Stimulated activated CD4-positive, alpha-beta T cell treated with anti-CD3 and anti-CD28 coated beads, Interleukin-4, amount 100 ng/mL, for 4 hours (primary cell): ENCODE measurements at regions not wholly inside any gene's neighbourhood (a gene's known extent, or its start where the extent isn't known, plus 50 kb on each side); places are given as distances from the start of the nearest gene placed in this dataset.

Experiments used
- DNase-seq, 2 experiments: peaks; one replicate each; pipeline ENCODE4 v3.0.0-alpha.2; 2020

DNA sequence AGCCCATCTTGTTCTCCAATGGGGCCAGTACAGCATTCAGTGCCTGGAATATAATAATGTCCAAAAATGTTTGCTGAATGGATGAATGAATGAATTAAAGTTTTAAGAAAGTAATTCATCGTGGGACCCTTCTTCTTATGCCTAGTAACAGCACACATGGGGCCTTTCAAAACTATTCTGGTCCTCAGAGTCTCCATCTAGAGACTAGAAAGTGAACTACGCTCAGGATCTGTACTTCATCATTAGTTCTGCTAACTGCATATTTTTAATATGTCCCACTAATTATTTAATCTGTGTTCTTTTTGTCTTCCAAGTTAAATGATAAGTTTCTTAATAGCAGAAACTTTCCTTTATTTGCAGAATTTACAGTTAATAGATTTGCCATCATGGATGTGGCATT is 172.5 kb downstream of the SMAD2 start:
- DNase-seq: no peak

GRCh38 chr18:47756364-47757016 is 174.0 kb downstream of the SMAD2 start:
- peak; percentile 22 to 44 for DNase-seq

DNA sequence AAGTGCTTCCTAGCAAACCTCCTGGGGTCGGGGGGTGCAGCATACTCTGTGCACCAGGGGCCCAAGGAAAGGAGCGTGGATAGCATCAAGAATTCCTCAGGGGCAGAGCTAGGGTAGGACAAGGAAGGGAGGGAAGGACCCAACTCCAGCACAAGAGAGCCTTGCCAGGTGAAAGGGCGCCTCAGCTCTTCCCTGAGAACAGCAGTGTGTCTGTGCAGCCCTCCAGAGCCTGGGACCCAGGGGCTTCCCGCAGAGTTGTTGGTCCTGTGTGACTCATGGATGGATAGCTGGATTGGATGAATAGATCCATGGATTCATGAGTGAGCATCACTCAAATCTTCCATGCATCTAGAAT is 175.4 kb downstream of the SMAD2 start:
- DNase-seq: no peak

- peak in 1 of 2 experiments; percentile 45 for DNase-seq
Measured at GRCh38 chr18:47754311-47755101, 176.0 kb downstream of the SMAD2 start.

- DNase-seq: no peak
Measured at GRCh38 chr18:47752796-47753645, 177.4 kb downstream of the SMAD2 start.

- DNase-seq: no peak
Measured at GRCh38 chr18:47750889-47751423, 179.5 kb downstream of the SMAD2 start.

- DNase-seq: no peak
Measured at GRCh38 chr18:47749600-47749973, 180.9 kb downstream of the SMAD2 start.

- peak; percentile 65 to 82 for DNase-seq
Measured at GRCh38 chr18:47748847-47749599, 181.4 kb downstream of the SMAD2 start.

DNA sequence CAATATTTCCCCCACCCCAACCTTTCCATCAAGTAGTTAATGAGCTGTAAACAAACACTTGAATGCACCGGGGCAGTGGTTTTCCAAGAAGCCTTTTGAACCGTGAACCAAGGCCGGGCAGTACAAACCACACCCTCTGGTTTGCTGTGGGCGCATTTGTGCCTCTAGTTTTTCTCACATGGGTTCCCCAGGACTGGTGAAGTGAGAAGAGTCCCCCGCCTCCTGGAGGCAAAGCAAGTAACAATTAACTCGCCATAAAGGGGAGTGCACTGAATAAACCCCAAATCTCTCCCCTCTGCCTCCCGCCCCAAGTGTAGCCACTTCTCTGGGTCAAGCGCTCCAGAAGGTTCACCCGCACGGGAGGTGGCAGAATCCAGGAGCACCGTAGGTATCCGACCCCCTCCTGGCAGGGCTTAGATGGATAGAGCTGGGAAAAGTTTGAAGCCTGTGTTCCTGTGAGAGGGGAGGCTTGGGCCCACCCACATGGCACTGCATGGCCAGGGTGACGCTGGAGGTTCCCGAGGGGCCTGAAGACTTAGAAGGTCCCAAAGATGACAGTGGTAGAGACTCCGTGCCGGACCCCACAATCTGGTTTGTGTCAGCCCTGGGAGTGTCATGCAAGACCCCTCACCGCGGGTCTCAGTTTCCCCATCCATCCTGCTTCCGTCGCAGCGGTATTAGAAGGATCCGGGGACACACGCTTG is 182.2 kb downstream of the SMAD2 start:
- no peak for DNase-seq

DNA sequence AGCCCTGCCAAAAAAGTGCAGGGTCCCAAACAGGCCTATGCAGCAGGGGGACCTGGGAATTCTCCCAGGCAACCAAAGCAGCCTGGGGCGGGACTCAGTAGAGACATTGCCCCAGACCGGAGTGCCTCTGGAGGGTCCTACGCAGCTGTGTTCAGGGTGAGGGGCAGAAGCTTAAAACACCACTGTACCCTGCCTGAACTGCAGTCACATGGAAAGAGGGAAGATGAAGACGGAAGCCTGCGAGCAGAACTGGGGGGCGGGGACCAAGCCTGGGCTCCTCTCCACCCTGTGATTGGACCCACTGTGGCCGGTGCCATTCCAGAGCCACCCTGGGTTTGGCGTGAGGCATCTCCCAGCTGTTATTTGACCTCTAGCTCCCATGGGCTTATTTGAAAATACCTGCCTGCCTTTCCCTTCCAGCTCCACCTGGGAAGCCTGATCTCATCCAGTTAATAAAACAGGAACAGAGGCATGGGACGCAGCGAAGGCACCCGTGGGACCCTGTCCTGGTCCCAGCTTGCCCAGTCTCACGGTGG is 183.1 kb downstream of the SMAD2 start:
- DNase-seq: no peak

- DNase-seq: no peak
Measured at GRCh38 chr18:47746615-47747014, 183.8 kb downstream of the SMAD2 start.

- no peak for DNase-seq
Measured at GRCh38 chr18:47745227-47745626, 185.2 kb downstream of the SMAD2 start.

- no peak for DNase-seq
Measured at GRCh38 chr18:47737956-47738355, 192.5 kb downstream of the SMAD2 start.

DNA sequence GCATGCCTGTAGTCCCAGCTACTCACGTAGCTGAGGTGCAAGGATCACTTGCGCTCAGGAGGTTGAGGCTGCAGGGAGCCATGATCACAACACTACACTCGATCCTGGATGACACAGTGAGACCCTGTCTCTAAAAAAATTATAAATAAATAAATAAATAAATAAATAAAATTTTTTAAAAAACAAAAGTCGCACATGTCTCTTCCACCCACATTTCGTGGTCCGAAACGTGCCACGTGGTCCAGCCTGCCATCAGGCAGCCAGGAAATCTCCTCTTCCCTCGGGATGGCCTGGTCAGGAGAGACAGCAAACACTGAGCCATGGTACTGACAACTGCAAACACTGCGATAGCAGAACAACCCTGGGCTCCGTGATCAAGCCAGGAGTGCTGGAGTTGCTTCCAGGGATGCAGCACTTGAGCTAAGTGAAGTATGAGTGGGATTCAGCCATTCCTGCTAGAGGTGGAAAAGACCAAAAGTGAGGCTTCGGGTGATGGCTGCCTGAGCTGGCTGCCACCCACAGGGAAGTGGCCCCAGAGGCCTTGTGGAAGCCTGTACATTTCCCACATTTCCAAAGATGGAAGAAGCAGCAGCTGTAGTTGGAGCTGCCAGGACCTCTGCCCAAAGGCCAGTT is 193.1 kb downstream of the SMAD2 start:
- no peak for DNase-seq

DNA sequence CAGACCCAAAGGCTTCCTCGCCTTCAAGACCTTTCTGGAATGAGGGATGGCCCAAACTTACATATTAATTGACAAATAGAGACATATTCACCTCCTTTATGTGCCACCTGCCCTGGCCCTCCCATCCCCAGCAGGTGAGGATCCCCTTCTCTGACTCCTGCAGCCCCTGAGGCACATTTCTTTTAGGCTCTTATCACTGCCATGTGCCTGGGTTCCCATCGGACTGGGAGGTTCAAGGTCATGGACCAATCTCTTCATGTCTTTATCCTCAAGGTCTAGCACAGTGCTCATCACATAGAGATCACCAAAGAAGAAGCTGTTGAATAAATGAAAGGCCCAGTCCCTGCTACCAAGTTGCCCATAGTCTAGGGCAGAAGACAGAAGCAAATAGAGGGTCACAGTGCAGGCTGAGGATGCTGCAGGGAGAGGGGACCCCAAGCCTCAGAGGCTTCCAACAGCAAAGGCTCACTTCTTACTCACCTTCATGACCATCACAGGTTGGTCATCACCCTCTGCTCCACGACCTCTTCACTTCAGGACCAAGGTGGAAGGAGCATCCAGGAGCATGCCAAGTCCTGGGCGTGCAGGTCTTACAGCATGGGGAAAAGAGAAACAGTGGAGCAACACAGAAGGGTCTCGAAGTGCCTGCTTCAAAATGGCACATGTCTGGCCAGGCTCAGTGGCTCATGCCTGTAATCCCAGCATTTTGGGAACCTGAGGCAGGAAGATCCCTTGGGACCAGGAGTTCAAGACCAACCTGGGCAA is 193.9 kb downstream of the SMAD2 start:
- no peak for DNase-seq

- no peak for DNase-seq
Measured at GRCh38 chr18:47735041-47735702, 195.3 kb downstream of the SMAD2 start.

GRCh38 chr18:47731276-47731675 is 199.2 kb downstream of the SMAD2 start:
- no peak for DNase-seq

DNA sequence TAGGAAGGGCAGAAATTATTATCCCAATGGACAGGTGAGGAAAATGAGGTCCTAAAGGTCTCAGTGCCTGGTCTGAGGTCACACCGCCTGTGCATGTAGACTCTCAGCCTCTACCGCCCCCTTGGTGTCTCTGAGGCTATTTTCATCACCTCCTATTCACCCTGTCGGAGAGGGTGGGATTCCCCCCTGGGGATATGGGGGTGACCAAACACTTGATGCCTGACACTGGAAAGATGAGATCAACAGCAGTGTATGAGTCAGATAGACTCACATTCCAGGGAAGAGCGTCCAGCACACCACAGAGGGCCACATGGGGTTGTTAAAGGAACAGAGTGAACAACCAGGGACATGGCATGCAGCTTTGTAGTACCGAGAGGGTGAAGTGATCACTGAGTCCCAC is 199.7 kb downstream of the SMAD2 start:
- no peak for DNase-seq

DNA sequence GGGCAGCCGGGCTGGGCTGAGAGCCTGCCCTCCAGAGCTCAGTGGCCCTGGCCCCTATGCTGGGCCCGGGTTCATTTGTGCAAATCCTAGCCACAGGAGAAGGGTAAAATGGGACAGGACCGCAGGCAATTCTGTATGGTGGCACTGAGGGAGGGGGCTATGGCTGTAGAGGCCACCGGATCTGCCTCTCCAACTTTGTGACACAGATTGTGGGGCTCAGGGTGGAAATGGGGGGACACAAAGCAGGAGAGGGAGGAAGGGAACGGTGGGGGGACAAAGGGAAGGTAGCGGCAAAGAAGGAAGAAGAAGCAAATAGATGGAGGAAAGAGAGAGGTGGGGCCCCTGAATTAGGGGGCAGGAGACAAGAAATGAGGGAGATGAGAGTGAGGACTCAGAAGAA is 201.1 kb downstream of the SMAD2 start:
- DNase-seq: no peak

DNA sequence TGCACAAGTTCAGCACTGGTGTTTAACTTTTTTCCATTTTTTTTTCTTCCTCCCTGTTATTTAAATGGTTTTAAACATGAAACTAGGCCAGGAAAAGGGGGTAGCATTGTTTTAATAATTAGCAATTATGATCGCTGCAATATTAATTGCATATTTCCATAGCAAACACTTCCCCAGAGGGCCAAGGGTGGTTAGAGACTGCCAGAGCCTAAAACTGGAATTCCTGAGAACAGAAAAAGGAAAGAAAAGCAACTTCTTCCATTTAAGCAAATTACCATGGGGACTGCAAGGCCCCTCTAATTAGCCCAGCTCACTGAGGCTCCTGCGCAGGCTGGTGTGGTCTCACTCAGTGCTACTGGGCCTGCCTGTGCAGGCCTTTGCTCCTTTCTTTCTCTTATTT is 201.5 kb downstream of the SMAD2 start:
- no peak for DNase-seq
